ENCODE measurements at regions not wholly inside any gene's neighbourhood (a gene's known extent, or its start where the extent isn't known, plus 50 kb on each side); places are given as distances from the start of the nearest gene placed in this dataset.

GRCh38 chr19:32141840-32142511, 203.4 kb upstream of the ZNF507 start:
- H3K4me3 ChIP-seq (ENCODE audit: low read length): no peak overlapping the region
- DNase-seq (ENCODE audit: low read depth): no peak
- TF ChIP-seq CTCF (IDR thresholded peaks at IDR 0.05; ENCODE audit: insufficient read depth, low read depth, low read length, missing control alignments): no peak

DNA sequence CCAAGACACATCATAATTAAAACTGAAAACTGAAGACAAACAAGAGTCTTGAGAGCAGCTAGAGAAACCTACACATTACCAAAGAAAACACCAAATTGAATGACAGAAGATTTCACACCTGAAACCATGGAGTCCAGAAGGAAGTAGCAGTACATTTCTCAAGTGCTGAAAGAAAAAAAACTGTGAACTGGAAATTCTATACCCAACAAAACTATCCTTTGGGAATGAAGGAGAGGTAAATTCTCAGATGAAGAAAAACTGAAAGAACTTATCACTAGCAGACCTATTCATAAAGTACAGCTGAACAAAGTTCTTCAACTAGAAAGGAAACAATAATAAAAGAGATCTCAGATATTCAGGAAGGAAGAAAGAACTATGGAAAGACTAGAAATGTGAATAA, 198.7 kb upstream of the ZNF507 start:
- no peak overlapping the region for H3K4me3 ChIP-seq (ENCODE audit: low read length)
- DNase-seq (ENCODE audit: low read depth): no peak
- TF ChIP-seq CTCF (IDR thresholded peaks at IDR 0.05; ENCODE audit: insufficient read depth, low read depth, low read length, missing control alignments): no peak

GRCh38 chr19:32150605-32151004, 194.8 kb upstream of the ZNF507 start:
- TF ChIP-seq CTCF (IDR thresholded peaks at IDR 0.05; ENCODE audit: insufficient read depth, low read depth, low read length, missing control alignments): no peak
- no peak for DNase-seq (ENCODE audit: low read depth)
- H3K4me3 ChIP-seq (ENCODE audit: low read length): no peak overlapping the region

GRCh38 chr19:32154418-32154817, 191.0 kb upstream of the ZNF507 start:
- no peak for TF ChIP-seq CTCF (IDR thresholded peaks at IDR 0.05; ENCODE audit: insufficient read depth, low read depth, low read length, missing control alignments)
- DNase-seq (ENCODE audit: low read depth): no peak
- H3K4me3 ChIP-seq (ENCODE audit: low read length): no peak overlapping the region

DNA sequence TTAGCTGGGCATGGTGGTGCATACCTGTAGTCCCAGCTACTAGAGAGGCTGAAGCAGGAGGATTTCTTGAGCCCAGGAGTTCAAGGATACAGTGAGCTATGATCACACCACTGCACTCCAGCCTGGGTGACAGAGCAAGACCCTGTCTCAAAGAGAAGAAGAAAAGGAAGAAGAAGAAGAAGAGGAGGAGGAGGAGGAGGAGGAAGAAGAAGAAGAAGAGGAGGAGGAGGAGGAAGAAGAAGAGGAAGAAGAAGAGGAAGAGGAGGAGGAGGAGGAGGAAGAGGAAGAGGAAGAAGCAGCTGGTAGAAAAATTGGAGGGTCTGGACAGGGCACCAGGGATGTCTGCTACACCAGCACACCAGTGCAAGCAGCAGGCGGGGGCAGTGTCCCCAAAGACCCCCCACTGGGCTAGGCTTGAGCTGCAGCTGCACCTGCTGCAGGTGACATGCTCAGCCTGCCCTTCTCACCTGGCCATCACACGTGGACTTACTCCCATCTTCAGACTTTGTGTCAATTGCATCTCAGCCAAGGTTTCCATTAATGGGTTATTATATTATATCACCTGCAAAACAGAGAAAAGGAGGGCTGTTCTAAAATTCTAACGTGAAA, 180.9 kb upstream of the ZNF507 start:
- DNase-seq (ENCODE audit: low read depth): no peak
- H3K4me3 ChIP-seq (ENCODE audit: low read length): no peak overlapping the region
- no peak for TF ChIP-seq CTCF (IDR thresholded peaks at IDR 0.05; ENCODE audit: insufficient read depth, low read depth, low read length, missing control alignments)

DNA sequence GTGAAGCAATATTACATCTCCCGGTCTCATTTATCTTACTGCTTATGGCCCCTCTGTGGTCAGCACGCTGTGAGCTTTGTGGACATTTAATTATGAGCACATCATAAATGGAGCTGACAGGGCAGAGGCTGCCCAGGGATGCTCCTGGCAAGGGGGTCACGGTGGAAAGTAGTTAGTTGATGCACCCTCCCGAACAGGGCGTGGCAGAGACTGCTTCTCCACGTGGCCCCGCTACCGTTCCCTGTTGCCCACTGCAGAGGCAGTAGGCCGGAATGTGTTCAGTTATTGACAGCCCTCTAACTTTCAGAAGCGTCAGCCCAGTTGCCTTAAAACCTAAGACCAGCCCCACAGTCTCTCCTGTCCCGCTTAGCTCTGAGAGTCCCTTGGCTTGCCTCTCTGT, 180.3 kb upstream of the ZNF507 start:
- TF ChIP-seq CTCF (IDR thresholded peaks at IDR 0.05; ENCODE audit: insufficient read depth, low read depth, low read length, missing control alignments): no peak
- DNase-seq (ENCODE audit: low read depth): no peak
- H3K4me3 ChIP-seq (ENCODE audit: low read length): no peak overlapping the region

DNA sequence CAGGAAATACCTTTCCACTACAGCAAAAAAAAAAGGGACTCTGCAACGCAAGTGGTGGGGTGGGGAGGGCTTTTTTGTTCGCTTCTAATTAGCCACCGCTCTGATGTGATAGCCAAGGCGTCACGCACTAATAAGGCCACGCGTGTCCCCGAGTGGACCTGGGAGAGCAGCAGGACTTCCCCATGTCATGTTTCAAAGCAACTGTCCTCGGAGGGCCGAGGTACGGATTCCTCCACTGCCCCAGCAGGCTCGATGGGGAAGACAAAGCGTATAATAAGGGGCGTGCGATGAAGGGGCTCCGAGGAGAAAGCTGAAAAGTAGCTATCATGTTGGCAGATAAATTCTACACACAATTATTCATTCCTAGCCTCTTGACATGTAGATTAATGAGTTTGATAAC, 179.7 kb upstream of the ZNF507 start:
- DNase-seq (ENCODE audit: low read depth): no peak
- TF ChIP-seq CTCF (IDR thresholded peaks at IDR 0.05; ENCODE audit: insufficient read depth, low read depth, low read length, missing control alignments): no peak
- no peak overlapping the region for H3K4me3 ChIP-seq (ENCODE audit: low read length)

Data from epithelial cell of esophagus (primary cell).